GM10266 (cell line): ENCODE measurements at regions not wholly inside any gene's neighbourhood (a gene's known extent, or its start where the extent isn't known, plus 50 kb on each side); places are given as distances from the start of the nearest gene placed in this dataset.

Source experiments
- DNase-seq: peaks from one replicate; pipeline ENCODE4 v3.0.0; 2012; ENCODE audit errors: extremely low spot score
- CTCF ChIP-seq: IDR thresholded peaks from 2 replicates; pipeline ENCODE4 v1.5.1; 2012; ENCODE audit warnings: mild to moderate bottlenecking, low read depth; ENCODE audit not compliant: control insufficient read depth, insufficient read depth; ENCODE audit errors: missing control alignments

DNA sequence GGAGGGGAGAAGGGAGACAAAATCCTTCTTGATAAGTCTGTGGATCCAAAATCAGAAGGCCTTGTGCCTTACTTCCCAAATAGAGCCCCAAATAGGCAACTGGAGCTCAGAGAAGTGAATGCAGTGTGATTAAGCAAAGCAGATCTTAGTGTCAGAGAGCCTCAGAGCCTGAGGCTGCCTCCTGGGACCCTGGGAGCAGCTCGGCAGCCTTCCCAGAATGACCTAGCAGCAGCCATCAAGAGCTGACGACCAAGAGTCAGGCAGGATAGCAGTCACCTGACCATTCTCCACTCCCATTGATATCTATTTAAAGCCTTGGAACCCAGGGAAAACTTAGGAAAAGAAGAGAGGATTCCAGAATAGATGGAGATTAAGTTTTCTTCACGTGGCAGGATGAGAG lies 78.0 kb upstream of the SMYD2 start:
- DNase-seq: no peak
- TF ChIP-seq CTCF: no peak

GRCh38 chr1:214205053-214205452 lies 75.9 kb upstream of the SMYD2 start:
- no peak for DNase-seq

DNA sequence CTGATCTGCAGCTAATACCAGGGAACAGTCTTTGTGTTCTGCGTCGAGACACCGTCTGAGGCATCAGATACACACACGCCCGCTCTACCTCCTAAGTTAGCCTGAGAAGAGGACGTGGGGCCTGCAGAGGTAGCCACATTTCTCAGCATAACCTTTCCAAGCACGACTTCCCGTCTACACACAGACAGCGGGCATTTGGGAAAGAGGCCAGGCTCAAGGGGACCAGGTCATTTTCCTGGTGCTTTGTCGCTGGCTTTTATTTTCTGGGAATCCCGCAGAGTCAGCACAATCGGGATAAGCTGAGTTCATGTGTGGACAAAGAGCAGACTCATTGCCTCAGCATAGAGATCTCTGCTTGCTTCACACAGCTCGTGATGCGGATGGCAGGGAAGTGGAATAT lies 72.5 kb upstream of the SMYD2 start:
- no peak for DNase-seq
- TF ChIP-seq CTCF: no peak

More at GRCh38 chr1:214205053-214205452, 75.9 kb upstream of the SMYD2 start:
- TF ChIP-seq CTCF: no peak

DNA sequence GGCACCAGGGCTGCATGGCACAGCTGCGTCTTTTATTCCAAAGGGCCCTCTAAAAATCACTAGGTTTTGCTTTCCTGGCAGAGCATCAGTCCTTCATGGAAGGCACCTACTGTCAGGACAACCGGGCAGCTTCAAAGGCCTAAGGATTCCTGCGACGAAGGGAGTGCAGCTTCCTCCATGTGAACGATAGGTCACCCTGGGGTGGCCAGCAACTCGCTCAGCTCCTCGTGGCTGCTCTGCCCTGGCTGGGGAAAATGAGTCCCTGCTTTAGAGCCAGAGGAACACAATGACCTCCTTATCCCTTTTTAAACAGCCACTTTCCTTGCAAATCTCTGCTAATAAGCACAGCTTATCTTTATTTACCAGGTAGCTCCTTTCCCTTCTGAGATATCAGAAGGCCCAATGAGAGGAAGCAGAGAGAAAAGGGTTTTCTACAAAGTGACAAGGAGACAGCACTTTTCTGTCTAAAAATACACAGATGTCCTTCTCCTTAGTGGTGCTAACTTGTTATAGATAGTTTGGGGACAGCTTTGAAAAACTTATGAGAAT lies 71.6 kb upstream of the SMYD2 start:
- no peak for DNase-seq
- no peak for TF ChIP-seq CTCF

DNA sequence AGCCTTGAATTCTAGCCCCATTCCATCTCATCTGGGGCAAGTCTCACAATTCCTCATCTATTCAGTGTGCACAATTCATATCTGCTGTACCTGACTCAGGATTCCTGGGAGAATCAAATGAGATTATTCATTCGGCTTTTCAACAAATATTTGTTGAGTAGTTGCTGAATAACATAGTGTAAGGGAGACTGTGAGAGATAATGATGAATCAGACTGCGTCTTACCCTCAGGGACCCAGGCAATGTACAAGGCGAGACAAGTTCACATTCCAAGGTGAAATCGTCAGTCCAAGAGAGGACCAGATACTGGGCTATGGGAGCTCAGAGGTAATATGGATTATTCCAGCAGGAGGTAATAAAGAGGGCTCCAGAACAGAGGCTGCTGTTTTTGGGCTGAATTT lies 67.8 kb upstream of the SMYD2 start:
- TF ChIP-seq CTCF: no peak
- DNase-seq: no peak

- no peak for DNase-seq
- no peak for TF ChIP-seq CTCF
Measured at GRCh38 chr1:214214851-214215250, 66.1 kb upstream of the SMYD2 start.

- TF ChIP-seq CTCF: no peak
- no peak for DNase-seq
Measured at GRCh38 chr1:214215583-214215982, 65.4 kb upstream of the SMYD2 start.

DNA sequence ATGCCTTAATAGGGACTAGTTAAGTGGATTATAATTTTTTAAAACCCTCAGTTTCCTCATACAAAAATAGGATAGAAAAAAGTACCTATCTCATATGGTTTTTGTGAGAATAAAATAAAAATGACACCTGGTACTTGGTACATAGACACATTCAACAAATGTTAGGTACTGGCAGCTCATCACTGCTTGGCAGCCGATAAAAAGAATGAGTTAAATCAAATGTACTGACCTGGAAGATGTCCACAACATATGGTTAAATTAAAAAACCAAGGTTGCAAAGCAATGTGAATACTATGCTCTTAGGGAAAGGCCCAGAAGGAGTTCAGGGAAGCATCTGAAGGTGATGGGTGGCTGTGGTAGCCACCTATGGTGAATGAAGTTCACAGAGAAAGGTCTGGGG lies 64.9 kb upstream of the SMYD2 start:
- DNase-seq: no peak
- TF ChIP-seq CTCF: no peak
